WTC11 (cell line): ENCODE measurements at regions not wholly inside any gene's neighbourhood (a gene's known extent, or its start where the extent isn't known, plus 50 kb on each side); places are given as distances from the start of the nearest gene placed in this dataset.

Source experiments
- ATAC-seq: fragments of 200-7000 bp; cut with Tn5 transposase; 2 replicates; pipeline ENCODE4 v1.10.0; 2021; ENCODE audit warnings: mild to moderate bottlenecking, moderate library complexity
- CTCF ChIA-PET: fragments of 300-600 bp; sonication (Branson Sonifier 250); formaldehyde crosslinking; loops from one replicate; lab custom pipeline; 2021; ENCODE audit warnings: antibody characterized with exemption; lab: Charles Lee
- POLR2A ChIA-PET: fragments of 350-600 bp; sonication (Branson Sonifier 250); formaldehyde crosslinking; loops from one replicate; lab custom pipeline; 2021; ENCODE audit warnings: antibody characterized with exemption; lab: Charles Lee
- DNase-seq: peaks from one replicate; pipeline ENCODE4 v3.0.0; 2021; ENCODE audit warnings: low spot score
- H3K27ac Mint-ChIP-seq: 2 replicates; pipeline ENCODE4 v1.8.0; 2021; ENCODE audit warnings: mixed read lengths
- H3K27me3 Mint-ChIP-seq: 2 replicates; pipeline ENCODE4 v1.8.0; 2021; ENCODE audit warnings: low read depth, mild to moderate bottlenecking, moderate library complexity, mixed read lengths
- H3K36me3 Mint-ChIP-seq: 2 replicates; pipeline ENCODE4 v1.8.0; 2021; ENCODE audit warnings: mixed read lengths
- H3K4me1 Mint-ChIP-seq: 2 replicates; pipeline ENCODE4 v1.8.0; 2022; ENCODE audit warnings: mixed read lengths
- H3K4me3 Mint-ChIP-seq: 2 replicates; pipeline ENCODE4 v1.8.0; 2021; ENCODE audit warnings: mild to moderate bottlenecking, moderate library complexity, mixed read lengths
- H3K9me3 Mint-ChIP-seq: 2 replicates; pipeline ENCODE4 v1.8.0; 2021; ENCODE audit warnings: mixed read lengths
- EMX1 ChIP-seq: fragments of 250-450 bp; sonication (Bioruptor Pico); IDR thresholded peaks from 2 replicates; pipeline ENCODE4 v1.8.0; 2021; ENCODE audit warnings: mild to moderate bottlenecking
- FOXK1 ChIP-seq: sonication (generic); formaldehyde crosslinking; IDR thresholded peaks from 2 replicates; pipeline ENCODE4 v1.8.0; 2022; ENCODE audit warnings: mild to moderate bottlenecking, moderate library complexity, missing genetic modification reagents
- FOXP1 ChIP-seq: sonication (generic); formaldehyde crosslinking; IDR thresholded peaks from 2 replicates; pipeline ENCODE4 v1.8.0; 2022; ENCODE audit warnings: missing genetic modification reagents, mild to moderate bottlenecking, moderate library complexity, borderline replicate concordance
- GRHL2 ChIP-seq: fragments of 250-450 bp; sonication (Bioruptor Pico); IDR thresholded peaks from 2 replicates; pipeline ENCODE4 v1.8.0; 2022; ENCODE audit warnings: mild to moderate bottlenecking, moderate library complexity; ENCODE audit not compliant: insufficient replicate concordance, severe bottlenecking
- IRF2 ChIP-seq: sonication (generic); formaldehyde crosslinking; IDR thresholded peaks from 2 replicates; pipeline ENCODE4 v1.8.0; 2022; ENCODE audit warnings: low read depth, missing genetic modification reagents, borderline replicate concordance
- NFE2L1 ChIP-seq: sonication (generic); formaldehyde crosslinking; IDR thresholded peaks from 2 replicates; pipeline ENCODE4 v1.8.1; 2023; ENCODE audit warnings: missing genetic modification reagents
- TCF7 ChIP-seq: sonication (generic); formaldehyde crosslinking; IDR thresholded peaks from 2 replicates; pipeline ENCODE4 v1.8.0; 2022; ENCODE audit warnings: mild to moderate bottlenecking, low read depth, missing genetic modification reagents, moderate library complexity
- ZNF138 ChIP-seq: sonication (generic); formaldehyde crosslinking; conservative IDR thresholded peaks from 2 replicates; pipeline ENCODE4 v1.8.1; 2022; ENCODE audit warnings: mild to moderate bottlenecking, moderate library complexity, missing genetic modification reagents
- ZNF396 ChIP-seq: fragments of 250-450 bp; sonication (Bioruptor Pico); IDR thresholded peaks from 2 replicates; pipeline ENCODE4 v1.8.0; 2021; ENCODE audit warnings: mild to moderate bottlenecking, moderate library complexity, borderline replicate concordance
- ZNF671 ChIP-seq: fragments of 250-450 bp; sonication (Bioruptor Pico); IDR thresholded peaks from 2 replicates; pipeline ENCODE4 v1.8.0; 2021; ENCODE audit warnings: mild to moderate bottlenecking
- TF ChIP-seq, protein P1 (sequence below): sonication (generic); formaldehyde crosslinking; IDR thresholded peaks from 2 replicates; pipeline ENCODE4 v1.8.0; 2022; ENCODE audit warnings: missing genetic modification reagents
- TF ChIP-seq, protein P2 (sequence below): fragments of 250-450 bp; sonication (Bioruptor Pico); IDR thresholded peaks from 2 replicates; pipeline ENCODE4 v1.9.0; 2021; ENCODE audit warnings: mild to moderate bottlenecking
- TF ChIP-seq, protein P3 (sequence below): fragments of 250-450 bp; sonication (Bioruptor Pico); IDR thresholded peaks from 2 replicates; pipeline ENCODE4 v2.1.2; 2022; ENCODE audit warnings: mild to moderate bottlenecking, moderate library complexity
- TF ChIP-seq, protein P4 (sequence below): sonication (generic); formaldehyde crosslinking; IDR thresholded peaks from 2 replicates; pipeline ENCODE4 v1.8.1; 2023; ENCODE audit warnings: mild to moderate bottlenecking, missing genetic modification reagents, moderate library complexity
- TF ChIP-seq, protein P5 (sequence below): sonication (generic); formaldehyde crosslinking; IDR thresholded peaks from 2 replicates; pipeline ENCODE4 v1.8.0; 2022; ENCODE audit warnings: mild to moderate bottlenecking, missing genetic modification reagents
- TF ChIP-seq, protein P6 (sequence below): sonication (generic); formaldehyde crosslinking; conservative IDR thresholded peaks from 2 replicates; pipeline ENCODE4 v1.8.1; 2022; ENCODE audit warnings: mild to moderate bottlenecking, missing genetic modification reagents

DNA sequence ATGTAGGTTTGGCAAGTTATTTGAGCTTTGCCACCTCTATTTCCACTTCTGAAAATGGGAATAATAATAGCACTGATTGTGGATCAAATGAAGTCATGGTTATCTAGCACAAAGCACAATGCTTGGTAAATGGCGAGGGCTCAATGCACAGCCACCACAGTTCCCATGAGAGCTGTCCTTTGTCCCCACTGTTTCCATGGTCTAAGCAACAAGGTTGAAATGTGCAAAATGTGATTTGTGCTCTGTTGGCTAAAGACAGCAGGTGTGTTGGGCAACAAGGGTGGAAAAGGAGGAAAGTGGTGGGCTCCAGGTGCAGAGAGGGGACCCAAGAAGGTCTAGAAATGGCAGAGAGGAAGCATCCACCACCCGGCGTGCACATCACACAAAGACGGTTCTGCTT lies 200.5 kb downstream of the TRIM29 start (continued):
- TF ChIP-seq, protein P1, sequence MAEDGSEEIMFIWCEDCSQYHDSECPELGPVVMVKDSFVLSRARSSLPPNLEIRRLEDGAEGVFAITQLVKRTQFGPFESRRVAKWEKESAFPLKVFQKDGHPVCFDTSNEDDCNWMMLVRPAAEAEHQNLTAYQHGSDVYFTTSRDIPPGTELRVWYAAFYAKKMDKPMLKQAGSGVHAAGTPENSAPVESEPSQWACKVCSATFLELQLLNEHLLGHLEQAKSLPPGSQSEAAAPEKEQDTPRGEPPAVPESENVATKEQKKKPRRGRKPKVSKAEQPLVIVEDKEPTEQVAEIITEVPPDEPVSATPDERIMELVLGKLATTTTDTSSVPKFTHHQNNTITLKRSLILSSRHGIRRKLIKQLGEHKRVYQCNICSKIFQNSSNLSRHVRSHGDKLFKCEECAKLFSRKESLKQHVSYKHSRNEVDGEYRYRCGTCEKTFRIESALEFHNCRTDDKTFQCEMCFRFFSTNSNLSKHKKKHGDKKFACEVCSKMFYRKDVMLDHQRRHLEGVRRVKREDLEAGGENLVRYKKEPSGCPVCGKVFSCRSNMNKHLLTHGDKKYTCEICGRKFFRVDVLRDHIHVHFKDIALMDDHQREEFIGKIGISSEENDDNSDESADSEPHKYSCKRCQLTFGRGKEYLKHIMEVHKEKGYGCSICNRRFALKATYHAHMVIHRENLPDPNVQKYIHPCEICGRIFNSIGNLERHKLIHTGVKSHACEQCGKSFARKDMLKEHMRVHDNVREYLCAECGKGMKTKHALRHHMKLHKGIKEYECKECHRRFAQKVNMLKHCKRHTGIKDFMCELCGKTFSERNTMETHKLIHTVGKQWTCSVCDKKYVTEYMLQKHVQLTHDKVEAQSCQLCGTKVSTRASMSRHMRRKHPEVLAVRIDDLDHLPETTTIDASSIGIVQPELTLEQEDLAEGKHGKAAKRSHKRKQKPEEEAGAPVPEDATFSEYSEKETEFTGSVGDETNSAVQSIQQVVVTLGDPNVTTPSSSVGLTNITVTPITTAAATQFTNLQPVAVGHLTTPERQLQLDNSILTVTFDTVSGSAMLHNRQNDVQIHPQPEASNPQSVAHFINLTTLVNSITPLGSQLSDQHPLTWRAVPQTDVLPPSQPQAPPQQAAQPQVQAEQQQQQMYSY (CRISPR knock-in tag), result no peak

DNA sequence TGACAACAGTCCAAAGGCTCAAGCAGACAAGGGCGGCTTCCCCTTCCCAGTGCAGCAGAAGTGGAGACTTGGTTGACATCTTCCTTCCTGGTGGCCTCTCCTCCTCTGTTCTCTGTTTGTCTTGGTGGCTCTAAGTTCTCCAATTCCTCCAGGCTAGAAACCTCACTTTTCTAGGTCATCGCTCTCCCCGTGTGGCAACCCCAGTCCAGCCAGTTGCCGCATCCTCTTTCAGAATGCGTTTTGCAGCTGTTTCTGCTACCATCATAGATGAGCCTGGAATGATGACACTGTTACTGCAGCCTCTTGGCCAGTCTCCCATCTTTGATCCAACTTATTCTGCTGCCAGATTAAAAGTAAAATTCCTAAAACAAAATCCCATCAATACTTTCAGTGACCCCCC lies 201.5 kb downstream of the TRIM29 start:
- TF ChIP-seq ZNF671 (CRISPR knock-in tag) (no peak), ZNF138 (CRISPR knock-in tag) (no peak), FOXK1 (CRISPR knock-in tag) (no peak), IRF2 (CRISPR knock-in tag) (no peak), FOXP1 (CRISPR knock-in tag) (no peak), TCF7 (CRISPR knock-in tag) (no peak), GRHL2 (CRISPR knock-in tag) (no peak), EMX1 (CRISPR knock-in tag) (no peak), ZNF396 (CRISPR knock-in tag) (no peak), NFE2L1 (CRISPR knock-in tag) (no peak)
- TF ChIP-seq, protein P2, sequence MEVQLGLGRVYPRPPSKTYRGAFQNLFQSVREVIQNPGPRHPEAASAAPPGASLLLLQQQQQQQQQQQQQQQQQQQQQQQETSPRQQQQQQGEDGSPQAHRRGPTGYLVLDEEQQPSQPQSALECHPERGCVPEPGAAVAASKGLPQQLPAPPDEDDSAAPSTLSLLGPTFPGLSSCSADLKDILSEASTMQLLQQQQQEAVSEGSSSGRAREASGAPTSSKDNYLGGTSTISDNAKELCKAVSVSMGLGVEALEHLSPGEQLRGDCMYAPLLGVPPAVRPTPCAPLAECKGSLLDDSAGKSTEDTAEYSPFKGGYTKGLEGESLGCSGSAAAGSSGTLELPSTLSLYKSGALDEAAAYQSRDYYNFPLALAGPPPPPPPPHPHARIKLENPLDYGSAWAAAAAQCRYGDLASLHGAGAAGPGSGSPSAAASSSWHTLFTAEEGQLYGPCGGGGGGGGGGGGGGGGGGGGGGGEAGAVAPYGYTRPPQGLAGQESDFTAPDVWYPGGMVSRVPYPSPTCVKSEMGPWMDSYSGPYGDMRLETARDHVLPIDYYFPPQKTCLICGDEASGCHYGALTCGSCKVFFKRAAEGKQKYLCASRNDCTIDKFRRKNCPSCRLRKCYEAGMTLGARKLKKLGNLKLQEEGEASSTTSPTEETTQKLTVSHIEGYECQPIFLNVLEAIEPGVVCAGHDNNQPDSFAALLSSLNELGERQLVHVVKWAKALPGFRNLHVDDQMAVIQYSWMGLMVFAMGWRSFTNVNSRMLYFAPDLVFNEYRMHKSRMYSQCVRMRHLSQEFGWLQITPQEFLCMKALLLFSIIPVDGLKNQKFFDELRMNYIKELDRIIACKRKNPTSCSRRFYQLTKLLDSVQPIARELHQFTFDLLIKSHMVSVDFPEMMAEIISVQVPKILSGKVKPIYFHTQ (CRISPR knock-in tag), result no peak
- TF ChIP-seq, protein P3, sequence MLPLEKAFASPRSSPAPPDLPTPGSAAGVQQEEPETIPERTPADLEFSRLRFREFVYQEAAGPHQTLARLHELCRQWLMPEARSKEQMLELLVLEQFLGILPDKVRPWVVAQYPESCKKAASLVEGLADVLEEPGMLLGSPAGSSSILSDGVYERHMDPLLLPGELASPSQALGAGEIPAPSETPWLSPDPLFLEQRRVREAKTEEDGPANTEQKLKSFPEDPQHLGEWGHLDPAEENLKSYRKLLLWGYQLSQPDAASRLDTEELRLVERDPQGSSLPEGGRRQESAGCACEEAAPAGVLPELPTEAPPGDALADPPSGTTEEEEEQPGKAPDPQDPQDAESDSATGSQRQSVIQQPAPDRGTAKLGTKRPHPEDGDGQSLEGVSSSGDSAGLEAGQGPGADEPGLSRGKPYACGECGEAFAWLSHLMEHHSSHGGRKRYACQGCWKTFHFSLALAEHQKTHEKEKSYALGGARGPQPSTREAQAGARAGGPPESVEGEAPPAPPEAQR, result no peak
- TF ChIP-seq, protein P4, sequence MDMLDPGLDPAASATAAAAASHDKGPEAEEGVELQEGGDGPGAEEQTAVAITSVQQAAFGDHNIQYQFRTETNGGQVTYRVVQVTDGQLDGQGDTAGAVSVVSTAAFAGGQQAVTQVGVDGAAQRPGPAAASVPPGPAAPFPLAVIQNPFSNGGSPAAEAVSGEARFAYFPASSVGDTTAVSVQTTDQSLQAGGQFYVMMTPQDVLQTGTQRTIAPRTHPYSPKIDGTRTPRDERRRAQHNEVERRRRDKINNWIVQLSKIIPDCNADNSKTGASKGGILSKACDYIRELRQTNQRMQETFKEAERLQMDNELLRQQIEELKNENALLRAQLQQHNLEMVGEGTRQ, result no peak
- TF ChIP-seq, protein P5, sequence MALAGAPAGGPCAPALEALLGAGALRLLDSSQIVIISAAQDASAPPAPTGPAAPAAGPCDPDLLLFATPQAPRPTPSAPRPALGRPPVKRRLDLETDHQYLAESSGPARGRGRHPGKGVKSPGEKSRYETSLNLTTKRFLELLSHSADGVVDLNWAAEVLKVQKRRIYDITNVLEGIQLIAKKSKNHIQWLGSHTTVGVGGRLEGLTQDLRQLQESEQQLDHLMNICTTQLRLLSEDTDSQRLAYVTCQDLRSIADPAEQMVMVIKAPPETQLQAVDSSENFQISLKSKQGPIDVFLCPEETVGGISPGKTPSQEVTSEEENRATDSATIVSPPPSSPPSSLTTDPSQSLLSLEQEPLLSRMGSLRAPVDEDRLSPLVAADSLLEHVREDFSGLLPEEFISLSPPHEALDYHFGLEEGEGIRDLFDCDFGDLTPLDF (CRISPR knock-in tag), result no peak
- TF ChIP-seq, protein P6, sequence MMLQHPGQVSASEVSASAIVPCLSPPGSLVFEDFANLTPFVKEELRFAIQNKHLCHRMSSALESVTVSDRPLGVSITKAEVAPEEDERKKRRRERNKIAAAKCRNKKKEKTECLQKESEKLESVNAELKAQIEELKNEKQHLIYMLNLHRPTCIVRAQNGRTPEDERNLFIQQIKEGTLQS (CRISPR knock-in tag), result no peak
- ATAC-seq (no peak), DNase-seq (no peak)
- ChIA-PET CTCF (interaction anchor here (0.9 to 1.6 kb wide), 4 partner anchors 11 to 172 kb away, joined by 3 to 6 read pairs (median 4); no protein-coding TSS in a partner anchor), POLR2A (no interaction called here)
- Mint-ChIP-seq H3K9me3 (peaks cover 5% of the 10 kb centered on the region), H3K4me1 (peaks cover 43% of the 10 kb centered on the region), H3K27ac (no peak overlapping the region), H3K4me3 (no peak overlapping the region), H3K27me3 (peaks cover 3% of the 10 kb centered on the region), H3K36me3 (no peaks in the 10 kb centered on the region)
